GM10266 (cell line): ENCODE measurements at regions not wholly inside any gene's neighbourhood (a gene's known extent, or its start where the extent isn't known, plus 50 kb on each side); places are given as distances from the start of the nearest gene placed in this dataset.

Experiments used
- DNase-seq: peaks from one replicate; pipeline ENCODE4 v3.0.0; 2012; ENCODE audit errors: extremely low spot score
- CTCF ChIP-seq: IDR thresholded peaks from 2 replicates; pipeline ENCODE4 v1.5.1; 2012; ENCODE audit warnings: mild to moderate bottlenecking, low read depth; ENCODE audit not compliant: control insufficient read depth, insufficient read depth; ENCODE audit errors: missing control alignments

GRCh38 chr9:135001526-135001925 is 83.8 kb upstream of the FCN1 start:
- no peak for DNase-seq
- no peak for TF ChIP-seq CTCF

GRCh38 chr9:135002336-135002735 is 84.6 kb upstream of the FCN1 start:
- no peak for TF ChIP-seq CTCF
- DNase-seq, result no peak

GRCh38 chr9:135002802-135003201 is 84.7 kb upstream of the OLFM1 start:
- TF ChIP-seq CTCF, result no peak
- no peak for DNase-seq

- TF ChIP-seq CTCF, result no peak
- DNase-seq, result no peak
Measured at GRCh38 chr9:135004772-135005171, 82.7 kb upstream of the OLFM1 start.

- no peak for TF ChIP-seq CTCF
- DNase-seq, result no peak
Measured at GRCh38 chr9:135006911-135007570, 80.4 kb upstream of the OLFM1 start.

GRCh38 chr9:135007601-135008000 is 79.9 kb upstream of the OLFM1 start:
- no peak for TF ChIP-seq CTCF
- DNase-seq, result no peak

- DNase-seq, result no peak
- TF ChIP-seq CTCF, result no peak
Measured at GRCh38 chr9:135008416-135008815, 79.1 kb upstream of the OLFM1 start.
